Psoas muscle (tissue), 7 donors: ENCODE measurements at regions not wholly inside any gene's neighbourhood (a gene's known extent, or its start where the extent isn't known, plus 50 kb on each side); places are given as distances from the start of the nearest gene placed in this dataset.
A peak's percentile ranks its signal among the peaks of the same experiment; 100 is the strongest.

Experiments
- ATAC-seq, 4 donors: fragments of 200-7000 bp; cut with Tn5 transposase; one replicate each; pipeline ENCODE4 v1.9.1; 2020; ENCODE audit warnings: moderate library complexity in 3 of 4, mild to moderate bottlenecking in 2 of 4
- DNase-seq, 2 donors: peaks; one replicate each; pipeline ENCODE4 v3.0.0-alpha.2; 2020
- H3K27ac ChIP-seq: fragments of 200-600 bp; one replicate; pipeline ENCODE4 v1.8.0; 2022
- H3K27me3 ChIP-seq, 3 donors: fragments of 200-600 bp in 1 of 3; one replicate each; pipeline versions ENCODE4 v1.6.1 to v1.8.0; 2013 to 2022; ENCODE audit warnings: low read length in 2 of 3, mild to moderate bottlenecking in 2 of 3, moderate library complexity in 1 of 3; ENCODE audit not compliant: insufficient read depth in 3 of 3
- H3K36me3 ChIP-seq, 2 donors: fragments of 200-600 bp in 1 of 2; one replicate each; pipeline versions ENCODE4 v1.6.1 to v1.8.0; 2013 to 2022; ENCODE audit warnings: low read depth in 1 of 2, mild to moderate bottlenecking in 1 of 2, moderate library complexity in 1 of 2; ENCODE audit not compliant: insufficient read depth in 1 of 2
- H3K4me1 ChIP-seq: fragments of 200-600 bp; one replicate; pipeline ENCODE4 v1.8.0; 2022
- H3K4me3 ChIP-seq: fragments of 200-600 bp; one replicate; pipeline ENCODE4 v1.8.0; 2022; ENCODE audit warnings: mild to moderate bottlenecking
- H3K9me3 ChIP-seq: fragments of 200-600 bp; one replicate; pipeline ENCODE4 v1.8.0; 2022
- CTCF ChIP-seq: fragments of 200-600 bp; IDR thresholded peaks from one replicate; pipeline ENCODE4 v1.8.0; 2022; ENCODE audit warnings: antibody characterized with exemption
- WGBS, 3 donors: extraction: QIAGEN DNeasy Blood & Tissue Kit; methylation state at CpG; one replicate each; pipeline versions ENCODE4 v1.1.6 to v1.1.7; 2013; 5-methylcytosine and 5-hydroxymethylcytosine counted together
- intact Hi-C, 2 donors: fragments of 100-400 bp; cut with DNase I; formaldehyde crosslinking; loops; one replicate each; pipeline versions ENCODE4 v1.11.0 to v1.14.2; 2022
- donor health status: healthy with polysubstance abuse.
- donor health status: DM: no; HTN: no; CAD: no; lungs with moderate emphysema.
- donor health status: Bipolar disorder and iron deficiency.
- donor health status: healthy.
- donor health status: DM: yes; HTN: yes; CAD: no.
- donor health status: DM: no; HTN: no; CAD: no.
- donor health status: DM: yes; HTN: yes; CAD: no.

GRCh38 chr6:53974941-53975340, 136.3 kb upstream of the MLIP start:
- Histone ChIP-seq H3K36me3 (no peaks in the 10 kb centered on the region), H3K27ac (no peak overlapping the region), H3K4me3 (no peak overlapping the region), H3K27me3 (no peaks in the 10 kb centered on the region), H3K9me3 (no peaks in the 10 kb centered on the region), H3K4me1 (no peaks in the 10 kb centered on the region)
- intact Hi-C loops: loop anchor here (5.0 to 10.0 kb wide), 2 partner anchors 1267 to 1270 kb away; no protein-coding TSS in a partner anchor
- no peak for ATAC-seq
- no peak for TF ChIP-seq CTCF
- no peak for DNase-seq

DNA sequence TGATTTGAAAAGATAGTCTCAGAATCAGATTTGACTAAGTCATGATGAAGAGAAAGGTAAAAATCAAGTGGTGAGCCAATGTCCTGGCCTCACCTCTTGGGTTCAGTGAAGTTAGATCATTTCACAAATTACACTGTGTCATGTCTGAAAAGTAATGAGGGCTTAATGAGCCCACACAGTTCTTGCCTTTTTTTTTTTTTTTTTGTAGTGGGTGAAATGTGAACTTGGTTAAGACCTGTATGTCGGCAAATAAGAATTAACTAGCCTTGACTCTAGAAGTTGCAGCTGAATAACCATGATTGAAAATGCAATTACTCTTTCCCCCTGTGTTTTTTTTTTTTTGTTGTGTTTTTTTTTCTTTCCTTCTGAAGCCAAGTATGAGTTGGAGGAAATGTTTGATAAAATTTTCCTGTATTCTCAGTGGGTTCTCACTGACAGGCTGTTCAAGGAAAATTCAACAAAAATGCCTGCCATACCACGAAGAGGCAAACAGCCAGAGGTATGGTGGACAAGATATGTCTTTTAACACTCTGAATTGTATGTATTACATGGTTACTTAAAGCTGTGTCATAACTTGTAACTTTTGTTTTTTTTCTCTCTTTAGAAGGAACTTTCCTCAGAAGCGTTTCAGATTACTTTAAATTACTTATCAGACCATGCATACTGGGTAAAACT, 135.2 kb upstream of the MLIP start:
- H3K27ac ChIP-seq: no peak overlapping the region
- 61 to 68% (median 68%) methylated on average over 3 of the region's 3 CpGs for WGBS, 3 donors
- H3K9me3 ChIP-seq: no peaks in the 10 kb centered on the region
- ATAC-seq (no peak), DNase-seq (no peak)
- intact Hi-C loops: loop anchor here (5.0 to 10.0 kb wide), 2 partner anchors 1266 to 1269 kb away; no protein-coding TSS in a partner anchor
- H3K36me3 ChIP-seq: no peaks in the 10 kb centered on the region
- no peak overlapping the region for H3K4me3 ChIP-seq
- TF ChIP-seq CTCF: no peak
- H3K27me3 ChIP-seq: no peaks in the 10 kb centered on the region
- H3K4me1 ChIP-seq: no peaks in the 10 kb centered on the region

DNA sequence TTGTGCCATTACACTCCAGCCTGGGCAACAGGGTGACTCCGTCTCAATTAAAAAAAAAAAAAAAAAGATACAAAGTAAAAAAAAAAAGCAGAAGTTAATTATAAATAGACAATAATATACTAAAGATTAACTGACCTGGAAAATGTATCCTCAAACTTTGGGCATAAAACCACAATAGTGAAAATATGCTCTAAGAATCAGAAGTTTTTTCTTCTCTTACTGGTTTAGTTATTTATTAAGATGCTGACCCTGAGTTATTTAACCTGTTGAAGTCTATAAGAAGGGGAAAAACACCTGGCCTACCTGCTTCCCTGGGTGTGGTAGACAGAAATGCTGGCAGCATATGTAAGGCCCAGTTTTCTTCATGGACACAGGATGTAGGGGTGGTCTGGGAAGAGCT, 133.7 kb upstream of the MLIP start:
- no peaks in the 10 kb centered on the region for H3K4me1 ChIP-seq
- H3K36me3 ChIP-seq: no peaks in the 10 kb centered on the region
- H3K4me3 ChIP-seq: no peak overlapping the region
- no peak for ATAC-seq
- no peaks in the 10 kb centered on the region for H3K9me3 ChIP-seq
- no peaks in the 10 kb centered on the region for H3K27me3 ChIP-seq
- WGBS, 3 donors: 92 to 95% (median 93%) methylated on average over 1 of the region's 1 CpG
- no peak overlapping the region for H3K27ac ChIP-seq
- no peak for DNase-seq
- TF ChIP-seq CTCF: no peak
- intact Hi-C loops: loop anchor here (5.0 to 10.0 kb wide), 2 partner anchors 1265 to 1267 kb away; no protein-coding TSS in a partner anchor

GRCh38 chr6:53979468-53980067, 131.7 kb upstream of the MLIP start:
- no peaks in the 10 kb centered on the region for H3K9me3 ChIP-seq
- H3K4me3 ChIP-seq: no peak overlapping the region
- H3K4me1 ChIP-seq: peaks cover 6% of the 10 kb centered on the region
- H3K36me3 ChIP-seq: no peaks in the 10 kb centered on the region
- peak; percentile 91 for TF ChIP-seq CTCF
- peak in 3 of 4 donors; percentile 42 to 71 (median 47) for ATAC-seq
- intact Hi-C loops: loop anchor here (5.0 to 10.0 kb wide), 5 partner anchors 165 to 1265 kb away; no protein-coding TSS in a partner anchor
- H3K27ac ChIP-seq: no peak overlapping the region
- no peak for DNase-seq
- H3K27me3 ChIP-seq: no peaks in the 10 kb centered on the region
